GM21367 (cell line): ENCODE measurements at regions not wholly inside any gene's neighbourhood (a gene's known extent, or its start where the extent isn't known, plus 50 kb on each side); places are given as distances from the start of the nearest gene placed in this dataset.
"Not testable (repeated sequence)": the region's sequence is repeated elsewhere in the genome, so short reads cannot be mapped to it uniquely, and the experiment has no call there.

Source experiments
- ATAC-seq: cut with Tn5 transposase; IDR thresholded peaks from one replicate; pipeline ENCODE4 v1.9.1; 2021; ENCODE audit not compliant: unreplicated experiment

DNA sequence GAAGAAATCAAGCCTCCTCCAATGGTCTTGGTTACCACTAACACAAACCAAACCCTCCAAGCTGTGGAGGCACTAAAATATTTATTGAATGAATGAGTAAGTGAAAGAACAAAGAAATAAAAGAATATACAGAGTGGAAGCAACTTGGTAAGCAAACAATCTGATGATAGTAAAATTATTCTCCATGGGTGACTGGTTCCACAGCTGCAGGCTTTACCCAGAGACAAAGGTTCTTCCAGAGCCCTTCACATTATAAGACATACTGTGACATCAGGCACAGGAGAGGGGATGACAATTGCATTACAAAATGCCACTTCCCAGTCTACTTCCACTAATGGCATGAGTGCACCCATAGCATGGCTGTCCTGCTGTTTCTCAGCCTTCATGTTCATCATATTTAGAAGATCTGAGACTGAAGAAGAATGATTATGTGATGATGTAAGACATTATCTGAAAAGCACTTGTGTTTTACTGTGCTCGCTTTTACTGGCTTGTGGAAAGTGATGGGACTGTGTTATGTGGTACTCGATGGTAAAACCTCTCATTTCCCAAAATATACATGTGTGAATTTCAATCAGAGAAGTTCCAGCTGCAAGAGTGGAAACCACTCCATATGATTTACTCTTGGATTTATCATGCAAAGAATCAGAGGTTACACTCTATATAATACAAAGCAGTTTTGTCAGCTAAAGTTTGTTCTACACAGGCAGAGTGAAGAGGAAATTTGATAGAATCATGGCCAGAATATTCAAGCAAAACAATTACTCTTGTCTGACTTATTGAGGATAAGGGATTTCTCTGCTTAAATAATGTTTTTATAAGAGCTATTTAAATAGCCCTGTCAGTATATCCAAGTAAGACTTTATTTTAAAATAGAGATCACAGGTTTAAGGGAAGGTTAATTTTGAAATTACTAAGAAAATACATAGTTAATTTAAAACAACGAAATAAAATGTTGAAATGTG, 220.2 kb upstream of the NBEA start:
- ATAC-seq = no peak

DNA sequence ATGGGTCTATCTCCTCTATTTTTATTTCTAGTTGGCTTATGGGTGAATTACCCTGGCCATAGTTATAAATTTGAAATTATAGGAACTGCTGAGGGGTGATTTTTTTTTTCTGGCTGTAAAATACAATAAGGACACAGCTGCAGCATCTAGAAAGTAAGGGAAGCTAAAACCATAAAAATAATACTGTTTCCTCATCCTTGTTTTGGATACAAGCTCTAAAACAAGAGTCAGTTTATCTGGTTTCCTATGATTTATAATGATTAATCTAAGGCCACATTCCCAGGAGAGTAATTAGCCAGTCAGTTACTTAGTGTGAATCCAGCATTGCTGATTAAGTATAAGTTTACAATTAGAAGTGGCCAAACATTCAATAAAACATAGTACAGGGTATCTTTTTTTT, 219.1 kb upstream of the NBEA start:
- ATAC-seq = no peak

DNA sequence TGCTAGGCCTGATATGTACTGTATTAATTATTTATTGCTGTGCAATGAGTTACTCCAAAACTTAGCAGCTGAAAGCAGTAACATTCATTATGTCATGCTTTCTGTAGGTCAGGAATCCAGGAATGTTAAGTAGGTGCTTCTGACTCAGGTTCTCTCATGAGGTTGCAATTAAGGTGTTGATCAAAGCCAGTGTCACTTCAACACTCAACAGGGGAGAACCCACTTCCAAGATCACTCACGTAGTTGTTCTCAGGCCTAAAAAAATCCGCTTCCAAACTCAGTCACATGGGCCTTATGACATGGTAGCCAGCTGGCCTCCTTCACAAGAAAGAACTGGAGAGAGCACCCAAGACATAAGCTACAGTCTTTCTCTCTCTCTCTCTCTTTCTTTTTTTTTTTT, 211.1 kb upstream of the NBEA start:
- ATAC-seq = no peak

GRCh38 chr13:34731486-34731885, 210.6 kb upstream of the NBEA start:
- ATAC-seq = no peak

GRCh38 chr13:34733721-34734120, 208.3 kb upstream of the NBEA start:
- ATAC-seq = no peak

DNA sequence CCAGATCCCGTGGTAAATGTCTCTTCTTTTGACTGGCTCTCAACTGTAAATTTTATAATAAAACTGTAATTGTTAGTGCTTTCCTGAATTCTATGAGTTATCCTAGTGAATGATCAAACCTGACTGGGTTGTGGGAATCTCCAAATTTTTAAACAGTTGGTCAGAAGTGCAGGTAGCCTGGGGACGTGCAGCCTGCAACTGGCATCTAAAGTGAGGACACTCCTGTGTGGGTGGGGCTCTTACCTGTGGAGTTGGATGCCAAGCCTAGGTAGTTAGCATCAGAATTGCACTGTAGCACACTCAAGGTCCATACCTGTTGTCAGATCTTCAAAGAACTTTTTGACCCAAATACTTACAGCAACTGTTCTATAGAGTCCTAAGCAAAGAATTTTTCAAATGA, 207.1 kb upstream of the NBEA start:
- no peak for ATAC-seq

DNA sequence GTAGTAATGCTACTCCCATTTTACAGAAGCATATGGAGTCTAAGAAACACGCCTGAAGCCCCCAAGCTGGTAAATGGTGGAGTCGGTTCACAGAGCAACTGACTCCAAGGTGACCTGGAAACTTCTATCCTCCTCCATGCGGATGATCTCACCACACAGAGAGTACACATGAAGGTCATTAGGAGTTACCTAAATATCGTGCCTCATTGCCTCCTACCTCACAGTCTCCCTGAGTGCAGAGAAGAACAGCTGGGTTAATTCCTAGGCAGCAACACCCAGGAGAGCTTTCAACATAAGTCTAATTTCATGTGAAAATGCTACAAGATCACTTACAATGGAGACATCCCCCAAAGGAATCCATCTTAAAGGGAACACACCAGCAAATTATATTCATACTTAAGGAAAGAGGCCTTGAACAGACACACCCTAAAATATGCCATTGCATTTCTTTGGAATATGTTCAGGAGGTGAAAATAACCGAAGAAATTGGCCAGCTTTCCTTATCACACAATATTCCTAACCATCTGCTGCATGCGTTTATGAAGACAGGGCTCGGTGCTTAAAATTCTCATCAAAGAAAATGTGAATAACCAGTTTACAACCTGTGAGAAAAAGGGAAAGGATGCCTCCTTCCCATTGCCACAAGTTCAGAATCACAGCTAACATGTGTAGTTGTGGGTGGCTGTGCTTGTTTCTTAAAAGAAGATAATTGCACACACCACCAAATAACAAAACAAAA, 203.6 kb upstream of the NBEA start:
- no peak for ATAC-seq

GRCh38 chr13:34747056-34747455, 195.0 kb upstream of the NBEA start:
- not testable (repeated sequence) for ATAC-seq

DNA sequence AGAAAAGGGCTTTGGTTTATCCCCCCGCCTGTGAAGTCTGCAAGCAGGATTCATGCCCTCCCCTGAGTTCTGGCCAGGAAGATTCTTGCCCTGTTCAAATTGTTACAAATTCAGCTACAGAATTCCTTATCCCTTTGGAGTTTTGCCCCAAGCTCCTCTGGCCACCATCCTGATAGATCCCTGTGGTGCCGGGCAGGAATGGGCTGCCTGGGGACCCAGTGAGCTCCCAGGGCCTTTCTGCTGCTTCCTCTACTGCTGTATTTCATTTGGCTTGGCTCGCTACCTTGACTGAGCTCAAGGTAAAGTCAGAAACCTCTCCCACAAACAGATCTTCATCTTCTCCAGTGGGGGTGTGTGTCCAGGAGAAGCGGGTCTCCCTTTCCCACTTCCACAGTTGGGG, 194.6 kb upstream of the NBEA start:
- no peak for ATAC-seq

- ATAC-seq = no peak
Observed at GRCh38 chr13:34748073-34748472, 194.0 kb upstream of the NBEA start.

- no peak for ATAC-seq
Observed at GRCh38 chr13:34748596-34748995, 193.5 kb upstream of the NBEA start.

GRCh38 chr13:34749046-34749445, 193.0 kb upstream of the NBEA start:
- no peak for ATAC-seq

DNA sequence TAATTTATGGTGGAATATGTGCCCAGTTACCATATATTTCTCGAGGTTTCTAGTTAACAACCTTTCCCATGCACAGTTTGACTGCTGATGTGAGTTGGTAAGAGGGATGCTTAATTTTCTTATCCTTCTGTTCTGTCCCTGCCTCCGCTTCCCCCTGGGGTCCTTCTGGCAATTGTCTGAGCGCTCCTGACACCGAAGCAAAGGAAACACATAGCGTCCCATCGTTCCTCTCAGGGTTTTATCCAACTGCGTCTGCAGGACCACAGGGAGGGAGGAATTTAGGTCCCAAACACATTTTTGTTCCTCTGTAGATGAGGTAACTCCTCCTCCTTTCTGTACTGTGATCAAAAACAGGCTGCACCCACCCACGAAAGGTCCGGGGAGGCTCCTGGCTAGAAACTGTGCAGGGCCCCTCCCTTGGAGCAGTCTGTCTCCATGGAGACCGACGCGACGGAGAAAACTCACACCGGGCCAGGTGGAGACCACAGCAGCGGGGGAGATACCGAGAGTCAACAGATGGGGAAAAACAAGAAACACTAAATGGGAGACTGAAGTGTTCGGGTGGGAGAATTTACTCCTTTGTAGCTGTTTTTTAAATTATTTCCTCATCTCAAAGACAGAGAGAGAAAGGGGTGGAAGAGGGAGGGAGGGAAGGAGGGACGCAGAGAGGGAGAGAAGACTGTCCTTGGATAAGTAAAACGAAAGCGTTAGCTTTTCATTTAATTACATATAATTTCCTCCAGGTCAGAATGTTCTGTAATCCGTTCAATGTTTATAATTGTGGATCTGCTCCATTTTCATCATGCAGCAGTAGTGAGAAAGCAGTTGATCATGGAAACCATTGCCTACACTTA, 191.8 kb upstream of the NBEA start:
- no peak for ATAC-seq

DNA sequence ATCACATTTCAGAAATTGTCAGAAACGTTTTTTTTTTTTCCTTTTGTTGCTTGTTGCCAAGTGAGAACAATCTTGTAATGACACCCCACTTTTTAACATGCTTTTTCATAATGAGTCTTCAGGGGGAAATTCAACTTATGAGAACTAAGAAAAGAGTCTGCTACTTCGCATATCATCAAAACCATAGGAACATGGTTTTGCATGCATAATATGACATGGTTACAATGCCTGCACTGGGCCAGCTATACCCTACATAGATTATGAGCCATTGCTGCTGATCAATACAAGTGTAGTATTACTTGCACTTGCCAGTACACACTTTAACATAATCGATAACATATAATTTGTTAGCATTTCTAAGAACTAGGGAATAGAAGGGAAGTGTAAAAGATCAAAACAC, 191.0 kb upstream of the NBEA start:
- ATAC-seq = no peak

- ATAC-seq = no peak
Observed at GRCh38 chr13:34751492-34751891, 190.6 kb upstream of the NBEA start.

DNA sequence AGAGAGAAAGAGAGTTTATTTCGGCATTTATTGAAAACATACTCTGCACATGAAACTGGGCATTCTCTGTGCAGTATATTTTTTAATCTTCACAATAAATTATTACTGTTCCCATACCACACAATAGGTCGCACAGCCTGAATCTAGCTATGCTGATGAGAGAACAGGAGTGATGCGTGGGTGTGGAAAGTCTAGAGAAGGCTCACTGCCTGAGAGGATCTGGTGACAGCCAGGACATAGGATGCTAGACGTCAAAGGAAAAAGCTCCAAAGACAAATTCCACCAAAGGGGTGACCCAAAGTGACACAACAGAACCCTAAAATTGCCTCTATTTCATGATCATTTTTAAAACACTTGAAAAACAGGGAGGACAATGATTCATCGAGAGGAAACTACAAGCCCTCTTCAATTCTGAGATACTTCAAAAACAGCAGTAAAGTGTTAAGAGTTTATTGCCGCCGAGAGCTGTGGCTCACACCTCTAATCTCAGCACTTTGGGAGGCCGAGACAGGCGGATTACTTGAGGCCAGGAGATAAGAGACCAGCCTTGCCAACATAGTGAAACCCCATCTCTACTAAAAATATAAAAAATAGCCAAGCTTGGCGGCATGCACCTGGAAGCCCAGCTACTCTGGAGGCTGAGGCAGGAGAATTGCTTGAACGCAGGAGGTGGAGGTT, 189.6 kb upstream of the NBEA start:
- no peak for ATAC-seq

GRCh38 chr13:34756136-34756535, 185.9 kb upstream of the NBEA start:
- no peak for ATAC-seq

- ATAC-seq = no peak
Observed at GRCh38 chr13:34756572-34756971, 185.5 kb upstream of the NBEA start.

DNA sequence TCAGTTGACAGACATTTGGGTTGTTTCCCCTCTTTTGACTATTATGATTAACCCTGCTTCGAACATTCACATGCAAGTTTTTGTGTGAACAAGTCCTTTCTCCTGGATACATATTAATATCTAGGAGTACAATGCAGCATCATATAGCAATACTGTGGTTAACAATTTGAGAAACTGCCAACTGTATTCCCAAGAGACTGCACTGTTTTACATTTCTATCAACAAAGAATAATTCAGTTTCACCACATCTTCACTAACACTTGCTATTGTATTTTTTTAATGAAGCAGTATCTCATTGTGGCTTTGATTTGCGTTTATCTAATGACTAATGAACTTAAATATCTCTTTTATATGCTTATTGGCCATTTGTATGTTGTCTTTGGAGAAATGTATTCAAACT, 184.6 kb upstream of the NBEA start:
- no peak for ATAC-seq

GRCh38 chr13:34758628-34759027, 183.4 kb upstream of the NBEA start:
- no peak for ATAC-seq

DNA sequence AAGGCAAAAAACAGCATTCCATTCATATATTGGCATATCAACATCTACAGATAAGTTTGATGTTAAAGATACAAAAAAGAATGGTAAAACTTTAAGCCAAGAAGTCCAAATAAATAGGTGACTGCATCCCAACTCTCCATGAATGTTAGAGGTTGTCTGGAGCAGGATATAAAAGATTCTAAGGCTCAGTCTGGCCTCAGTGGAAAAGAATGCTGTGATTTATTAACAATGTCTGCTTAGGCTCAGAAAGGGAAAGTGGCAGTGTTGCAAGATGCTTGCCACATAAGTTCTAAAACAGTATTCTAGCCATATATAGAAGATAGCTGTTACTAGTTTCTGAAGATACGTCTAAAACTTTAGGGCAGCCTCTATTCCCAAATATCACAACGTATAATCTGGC, 179.8 kb upstream of the NBEA start:
- no peak for ATAC-seq
